Activated T-helper 17 cell treated with anti-CD3 and anti-CD28 coated beads, Interleukin-2, amount 50 U/mL, for 72 hours (primary cell): ENCODE measurements at regions not wholly inside any gene's neighbourhood (a gene's known extent, or its start where the extent isn't known, plus 50 kb on each side); places are given as distances from the start of the nearest gene placed in this dataset.
A peak's percentile ranks its signal among the peaks of the same experiment; 100 is the strongest.
"Not testable (repeated sequence)": the region's sequence is repeated elsewhere in the genome, so short reads cannot be mapped to it uniquely, and the experiment has no call there.

Source experiments
- ATAC-seq: fragments of 150-1000 bp; cut with Tn5 transposase; replicated peaks from 2 replicates; pipeline ENCODE4 v1.10.0; 2021; ENCODE audit warnings: mild to moderate bottlenecking, moderate library complexity
- H3K27ac Mint-ChIP-seq: one replicate; pipeline ENCODE4 v1.8.0; 2022; ENCODE audit warnings: mixed read lengths
- H3K27me3 Mint-ChIP-seq: one replicate; pipeline ENCODE4 v1.8.0; 2022; ENCODE audit warnings: mixed read lengths
- H3K36me3 Mint-ChIP-seq: one replicate; pipeline ENCODE4 v1.8.0; 2022; ENCODE audit warnings: low read depth, mild to moderate bottlenecking, mixed read lengths
- H3K4me1 Mint-ChIP-seq: one replicate; pipeline ENCODE4 v1.8.0; 2022; ENCODE audit warnings: mixed read lengths
- H3K4me3 Mint-ChIP-seq: one replicate; pipeline ENCODE4 v1.8.0; 2022; ENCODE audit warnings: mild to moderate bottlenecking, mixed read lengths
- H3K9me3 Mint-ChIP-seq: one replicate; pipeline ENCODE4 v1.8.0; 2022; ENCODE audit warnings: mixed read lengths

DNA sequence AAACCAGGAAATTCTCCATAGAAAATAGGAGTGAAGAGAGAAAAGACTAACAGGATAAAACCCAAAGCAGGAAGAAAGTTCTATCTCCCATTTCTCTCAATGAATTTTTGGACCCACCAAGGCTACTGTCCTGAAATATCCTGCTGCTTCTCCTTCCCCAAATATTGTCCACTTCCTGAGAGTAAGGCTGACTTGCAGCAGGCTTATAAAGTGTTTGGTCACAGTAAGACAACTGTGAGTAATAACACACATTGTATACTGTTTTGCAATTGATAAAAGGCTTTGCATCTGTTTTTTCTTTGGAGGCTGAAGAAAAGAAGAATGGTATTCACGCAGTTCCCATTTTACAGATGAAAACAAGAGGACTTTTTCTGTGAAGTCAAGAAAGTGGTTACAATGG lies 52.8 kb downstream of the FOXD4L6 start:
- ATAC-seq, H3K27ac Mint-ChIP-seq, H3K9me3 Mint-ChIP-seq, H3K36me3 Mint-ChIP-seq, H3K4me1 Mint-ChIP-seq: not testable (repeated sequence)
- peaks cover 32% of the 10 kb centered on the region for H3K27me3 Mint-ChIP-seq
- H3K4me3 Mint-ChIP-seq: peak overlapping the region; percentile 37

- H3K36me3 Mint-ChIP-seq, H3K27ac Mint-ChIP-seq, H3K4me1 Mint-ChIP-seq, H3K9me3 Mint-ChIP-seq: not testable (repeated sequence)
- peak overlapping the region; percentile 37 for H3K4me3 Mint-ChIP-seq
- peaks cover 29% of the 10 kb centered on the region for H3K27me3 Mint-ChIP-seq
- ATAC-seq: peak; percentile 59
Observed at GRCh38 chr9:41074356-41074942, 54.0 kb downstream of the FOXD4L6 start.

DNA sequence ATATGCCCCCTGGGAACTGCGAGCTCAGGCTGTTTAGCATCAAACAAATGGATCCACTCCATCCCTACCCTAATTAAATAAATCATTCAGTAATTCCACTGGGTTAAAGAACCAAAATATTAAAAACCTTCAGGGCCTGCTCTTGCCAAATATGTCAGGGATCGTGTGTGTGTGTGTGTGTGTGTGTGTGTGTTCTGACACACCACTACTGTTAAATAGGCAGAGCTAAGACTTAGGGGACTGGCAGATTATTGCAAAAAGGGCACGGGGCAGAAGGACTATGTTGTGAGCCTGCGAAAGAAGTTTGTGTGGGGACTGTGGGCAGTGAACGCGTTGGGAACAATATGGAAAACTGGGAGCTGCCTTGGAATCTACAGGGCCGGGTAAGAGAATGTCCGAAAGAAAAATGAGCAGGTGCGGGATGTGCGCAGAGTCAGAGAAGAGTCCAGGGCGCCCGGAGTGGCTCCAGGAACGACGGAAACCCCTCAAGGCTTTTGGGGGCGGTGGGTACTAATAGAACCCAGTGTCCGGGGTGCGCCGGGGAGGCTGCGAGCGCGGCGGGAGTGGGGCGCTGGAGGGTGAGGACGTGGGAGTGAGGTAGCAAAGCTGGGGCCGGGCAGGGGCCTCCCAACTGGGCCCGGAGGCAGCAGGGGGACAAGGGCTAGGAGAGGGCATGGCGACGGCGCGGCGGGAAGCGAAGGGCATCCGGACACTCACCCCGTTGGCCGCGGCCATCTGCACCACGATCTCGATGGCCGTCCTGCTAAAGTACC lies 54.8 kb downstream of the FOXD4L6 start:
- H3K4me3 Mint-ChIP-seq: peak overlapping the region; percentile 51
- H3K27me3 Mint-ChIP-seq: peaks cover 29% of the 10 kb centered on the region
- not testable (repeated sequence) for H3K4me1 Mint-ChIP-seq, H3K9me3 Mint-ChIP-seq, H3K36me3 Mint-ChIP-seq, H3K27ac Mint-ChIP-seq
- peak; percentile 6 for ATAC-seq

DNA sequence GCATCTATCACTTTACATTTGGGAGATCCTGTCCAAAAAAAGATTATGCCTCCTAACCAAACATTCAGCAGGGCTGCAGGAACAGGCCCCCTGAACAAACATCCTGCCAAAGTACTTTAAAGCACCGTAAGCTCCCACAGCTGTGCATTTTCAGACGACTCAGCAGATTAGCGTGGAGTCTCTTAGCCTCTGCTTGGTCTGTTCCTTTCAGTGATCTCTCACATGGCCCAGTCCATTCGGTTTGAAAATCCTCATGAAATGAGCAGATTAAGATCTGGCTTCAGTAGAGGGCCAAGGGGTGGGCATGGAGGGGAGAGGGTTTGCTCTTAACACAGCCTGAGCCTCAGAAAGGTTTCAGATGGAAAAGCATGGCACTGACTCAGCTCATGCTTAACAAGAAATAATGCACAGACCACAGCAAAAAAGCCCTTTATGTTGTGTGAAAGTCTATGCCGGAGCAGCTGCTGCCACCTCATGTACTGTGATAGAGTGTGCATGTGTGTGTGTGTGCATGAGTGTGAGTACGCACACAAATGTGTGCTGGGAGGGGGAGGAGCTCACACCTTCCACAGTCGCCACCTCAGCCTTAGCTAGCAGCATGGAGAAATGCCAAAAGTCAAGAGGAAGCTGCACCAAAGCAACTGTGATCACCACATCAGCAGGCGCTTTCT lies 64.2 kb downstream of the FOXD4L6 start:
- H3K36me3 Mint-ChIP-seq, H3K4me1 Mint-ChIP-seq, H3K9me3 Mint-ChIP-seq, H3K27me3 Mint-ChIP-seq, H3K27ac Mint-ChIP-seq: not testable (repeated sequence)
- ATAC-seq: peak; percentile 91
- peak overlapping the region; percentile 28 for H3K4me3 Mint-ChIP-seq

- not testable (repeated sequence) for H3K4me1 Mint-ChIP-seq, H3K36me3 Mint-ChIP-seq, H3K9me3 Mint-ChIP-seq, H3K27ac Mint-ChIP-seq, H3K4me3 Mint-ChIP-seq, H3K27me3 Mint-ChIP-seq, ATAC-seq
Observed at GRCh38 chr9:41063243-41063642, 65.2 kb downstream of the FOXD4L6 start.

DNA sequence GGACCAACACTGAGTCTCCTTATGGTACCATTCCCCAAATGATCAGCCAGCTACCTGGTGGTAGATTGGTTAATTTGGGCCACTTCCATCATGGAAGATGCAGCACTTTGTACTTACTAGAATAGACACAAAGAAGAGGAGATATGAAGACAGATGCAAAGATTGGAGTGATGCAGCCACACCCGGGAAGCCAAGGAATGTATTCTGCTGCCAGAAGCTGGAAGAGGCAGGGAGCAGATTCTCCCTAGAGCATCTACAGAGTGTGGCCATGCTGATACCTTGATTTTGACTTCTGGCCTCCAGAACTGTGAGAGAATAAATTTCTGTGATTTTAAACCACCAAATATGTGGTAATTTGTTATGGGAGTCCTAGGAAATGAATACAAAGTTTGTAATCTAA lies 68.9 kb downstream of the FOXD4L6 start:
- not testable (repeated sequence) for H3K27ac Mint-ChIP-seq, H3K4me3 Mint-ChIP-seq, H3K36me3 Mint-ChIP-seq, H3K27me3 Mint-ChIP-seq, H3K4me1 Mint-ChIP-seq, H3K9me3 Mint-ChIP-seq, ATAC-seq

GRCh38 chr9:41053666-41054363 lies 74.7 kb downstream of the FOXD4L6 start:
- not testable (repeated sequence) for H3K4me1 Mint-ChIP-seq, H3K27me3 Mint-ChIP-seq, H3K36me3 Mint-ChIP-seq, H3K9me3 Mint-ChIP-seq, H3K27ac Mint-ChIP-seq, ATAC-seq, H3K4me3 Mint-ChIP-seq

DNA sequence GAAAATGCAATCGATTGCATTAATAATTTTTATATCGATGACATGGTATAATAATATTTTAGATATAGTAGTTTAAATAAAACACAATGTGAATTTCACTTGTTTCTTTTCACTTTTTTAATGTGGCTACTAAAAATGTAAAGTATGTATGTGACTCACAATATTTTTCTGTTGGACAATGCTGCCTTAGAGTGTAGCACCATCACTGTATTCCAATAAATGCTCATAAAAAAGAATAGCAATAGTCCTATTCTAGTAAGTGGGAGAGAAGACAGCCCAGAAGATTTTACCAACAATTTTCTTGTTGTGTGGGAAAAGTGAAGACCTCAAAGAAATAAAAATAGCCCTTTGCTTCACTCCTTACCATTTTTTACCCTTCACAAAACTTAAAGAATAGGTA lies 79.8 kb downstream of the FOXD4L6 start:
- H3K4me3 Mint-ChIP-seq, H3K27ac Mint-ChIP-seq, ATAC-seq, H3K36me3 Mint-ChIP-seq, H3K4me1 Mint-ChIP-seq, H3K9me3 Mint-ChIP-seq, H3K27me3 Mint-ChIP-seq: not testable (repeated sequence)

DNA sequence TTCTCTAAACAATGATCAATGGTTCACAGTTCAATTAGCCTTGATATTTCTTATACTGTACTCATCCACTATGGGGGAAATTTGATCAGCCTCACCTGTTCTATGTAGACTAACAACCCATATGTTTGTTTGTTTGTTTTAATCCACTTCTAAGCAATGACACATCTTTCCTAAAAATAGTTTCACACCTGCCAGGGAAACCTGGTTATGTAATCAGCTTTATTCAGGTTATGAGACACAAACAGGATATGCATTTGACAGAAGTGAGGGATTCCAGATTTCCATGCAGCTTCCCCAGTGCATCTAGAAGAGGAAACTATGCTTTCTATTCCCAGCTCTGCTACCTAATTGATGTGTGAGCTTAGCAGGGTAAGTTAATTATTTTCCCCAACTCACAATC lies 80.7 kb downstream of the FOXD4L6 start:
- not testable (repeated sequence) for H3K27ac Mint-ChIP-seq, H3K9me3 Mint-ChIP-seq, ATAC-seq, H3K4me1 Mint-ChIP-seq, H3K4me3 Mint-ChIP-seq, H3K36me3 Mint-ChIP-seq, H3K27me3 Mint-ChIP-seq

DNA sequence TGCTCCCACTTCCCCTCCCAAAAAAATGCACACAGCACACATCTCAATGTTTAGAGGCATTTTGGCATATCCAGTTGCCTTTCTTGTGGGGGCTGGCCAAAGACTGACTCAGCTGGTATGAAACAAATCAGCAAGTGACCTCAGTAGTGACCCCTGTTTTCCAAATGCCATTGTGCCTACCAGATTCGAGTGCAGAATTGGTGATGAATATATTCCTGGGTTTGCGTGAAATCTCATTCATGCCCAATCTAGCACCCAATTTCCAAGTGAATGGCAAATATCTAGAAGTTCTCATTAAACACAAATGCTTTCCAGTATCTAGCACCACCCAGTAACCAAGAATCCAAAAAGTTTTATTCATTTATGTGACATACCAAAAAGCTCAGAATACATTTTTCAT lies 83.6 kb downstream of the FOXD4L6 start:
- not testable (repeated sequence) for H3K4me1 Mint-ChIP-seq, H3K4me3 Mint-ChIP-seq

GRCh38 chr9:41043433-41043832 lies 85.0 kb downstream of the FOXD4L6 start:
- not testable (repeated sequence) for H3K27ac Mint-ChIP-seq

More for the DNA sequence above, 83.6 kb downstream of the FOXD4L6 start:
- not testable (repeated sequence) for H3K27ac Mint-ChIP-seq, H3K9me3 Mint-ChIP-seq, H3K27me3 Mint-ChIP-seq, ATAC-seq, H3K36me3 Mint-ChIP-seq

DNA sequence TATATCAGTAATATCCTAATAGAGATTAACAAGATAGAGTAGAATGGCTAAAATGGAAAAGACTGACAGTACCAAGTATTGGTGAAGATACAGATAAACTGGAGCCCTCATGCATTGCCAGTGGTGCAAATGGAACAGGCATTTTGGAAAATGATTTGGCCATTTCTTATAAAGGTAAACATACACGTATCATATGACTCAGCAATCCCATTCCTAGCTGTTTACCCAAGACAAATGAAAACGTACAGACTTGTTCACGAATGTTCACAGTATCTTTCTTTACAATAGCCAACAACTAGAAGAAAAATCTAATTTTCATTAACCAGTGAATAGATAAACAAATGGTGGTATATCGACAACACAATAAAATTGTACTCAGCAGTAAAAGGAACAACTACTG lies 86.4 kb downstream of the FOXD4L6 start:
- not testable (repeated sequence) for H3K27ac Mint-ChIP-seq, H3K4me3 Mint-ChIP-seq, H3K27me3 Mint-ChIP-seq, ATAC-seq, H3K4me1 Mint-ChIP-seq, H3K36me3 Mint-ChIP-seq, H3K9me3 Mint-ChIP-seq

More at GRCh38 chr9:41043433-41043832, 85.0 kb downstream of the FOXD4L6 start:
- not testable (repeated sequence) for H3K9me3 Mint-ChIP-seq, H3K27me3 Mint-ChIP-seq, H3K36me3 Mint-ChIP-seq, H3K4me3 Mint-ChIP-seq, ATAC-seq, H3K4me1 Mint-ChIP-seq

- not testable (repeated sequence) for H3K27me3 Mint-ChIP-seq, H3K27ac Mint-ChIP-seq
Observed at GRCh38 chr9:41040705-41041342, 87.7 kb downstream of the FOXD4L6 start.

GRCh38 chr9:41035276-41035675 lies 93.2 kb downstream of the FOXD4L6 start:
- not testable (repeated sequence) for H3K4me1 Mint-ChIP-seq, H3K36me3 Mint-ChIP-seq, H3K27me3 Mint-ChIP-seq, H3K9me3 Mint-ChIP-seq, H3K27ac Mint-ChIP-seq, ATAC-seq, H3K4me3 Mint-ChIP-seq

More at GRCh38 chr9:41040705-41041342, 87.7 kb downstream of the FOXD4L6 start:
- H3K9me3 Mint-ChIP-seq, H3K36me3 Mint-ChIP-seq, H3K4me1 Mint-ChIP-seq, ATAC-seq, H3K4me3 Mint-ChIP-seq: not testable (repeated sequence)
